NCI-H82 (cell line): ENCODE measurements at regions not wholly inside any gene's neighbourhood (a gene's known extent, or its start where the extent isn't known, plus 50 kb on each side); places are given as distances from the start of the nearest gene placed in this dataset.

ENCODE experiments used
- DNase-seq: peaks from one replicate; lab custom pipeline; 2025; lab: John Stamatoyannopoulos, UW

- DNase-seq = no peak
Observed at GRCh38 chr18:61756244-61756643, 136.6 kb downstream of the RNF152 start.

GRCh38 chr18:61755555-61755954, 137.3 kb downstream of the RNF152 start:
- no peak for DNase-seq

GRCh38 chr18:61754039-61754583, 138.7 kb downstream of the RNF152 start:
- peak; percentile 80 for DNase-seq

GRCh38 chr18:61753373-61753772, 139.4 kb downstream of the RNF152 start:
- peak; percentile 91 for DNase-seq

- no peak for DNase-seq
Observed at GRCh38 chr18:61752973-61753372, 139.8 kb downstream of the RNF152 start.

GRCh38 chr18:61750840-61751668, 141.8 kb downstream of the RNF152 start:
- no peak for DNase-seq

GRCh38 chr18:61749546-61749945, 143.3 kb downstream of the RNF152 start:
- DNase-seq = no peak

GRCh38 chr18:61749031-61749430, 143.8 kb downstream of the RNF152 start:
- DNase-seq = no peak

GRCh38 chr18:61748004-61748403, 144.8 kb downstream of the RNF152 start:
- no peak for DNase-seq

GRCh38 chr18:61743775-61744531, 148.9 kb downstream of the RNF152 start:
- DNase-seq = peak; percentile 80

- DNase-seq = no peak
Observed at GRCh38 chr18:61742565-61743429, 150.0 kb downstream of the RNF152 start.

- DNase-seq = no peak
Observed at GRCh38 chr18:61741881-61742454, 150.8 kb downstream of the RNF152 start.

GRCh38 chr18:61738488-61738887, 154.3 kb downstream of the RNF152 start:
- no peak for DNase-seq

GRCh38 chr18:61738042-61738441, 154.8 kb downstream of the RNF152 start:
- DNase-seq = peak; percentile 9

GRCh38 chr18:61736133-61736532, 156.7 kb downstream of the RNF152 start:
- DNase-seq = peak; percentile 51

GRCh38 chr18:61735564-61736102, 157.2 kb downstream of the RNF152 start:
- DNase-seq = peak; percentile 75

GRCh38 chr18:61734396-61734795, 158.4 kb downstream of the RNF152 start:
- DNase-seq = no peak

GRCh38 chr18:61732854-61733253, 160.0 kb downstream of the RNF152 start:
- DNase-seq = no peak

GRCh38 chr18:61731693-61732376, 161.0 kb downstream of the RNF152 start:
- no peak for DNase-seq

- no peak for DNase-seq
Observed at GRCh38 chr18:61731178-61731577, 161.6 kb downstream of the RNF152 start.

GRCh38 chr18:61729322-61729721, 163.5 kb downstream of the RNF152 start:
- DNase-seq = no peak
